Neural cell (in vitro differentiated cells): ENCODE measurements at regions not wholly inside any gene's neighbourhood (a gene's known extent, or its start where the extent isn't known, plus 50 kb on each side); places are given as distances from the start of the nearest gene placed in this dataset.

ENCODE experiments used
- TAF1 ChIP-seq: IDR thresholded peaks from 2 replicates; pipeline ENCODE4 v1.6.1; 2012; ENCODE audit warnings: low read depth
- TF ChIP-seq, protein P1 (sequence below): IDR thresholded peaks from 2 replicates; pipeline ENCODE4 v1.6.1; 2012; ENCODE audit warnings: borderline replicate concordance
- TF ChIP-seq, protein P2 (sequence below): fragments of 450-650 bp; IDR thresholded peaks from 2 replicates; pipeline ENCODE4 v1.5.1; 2014; ENCODE audit warnings: antibody characterized with exemption, mild to moderate bottlenecking, moderate library complexity; ENCODE audit not compliant: poor library complexity, severe bottlenecking

DNA sequence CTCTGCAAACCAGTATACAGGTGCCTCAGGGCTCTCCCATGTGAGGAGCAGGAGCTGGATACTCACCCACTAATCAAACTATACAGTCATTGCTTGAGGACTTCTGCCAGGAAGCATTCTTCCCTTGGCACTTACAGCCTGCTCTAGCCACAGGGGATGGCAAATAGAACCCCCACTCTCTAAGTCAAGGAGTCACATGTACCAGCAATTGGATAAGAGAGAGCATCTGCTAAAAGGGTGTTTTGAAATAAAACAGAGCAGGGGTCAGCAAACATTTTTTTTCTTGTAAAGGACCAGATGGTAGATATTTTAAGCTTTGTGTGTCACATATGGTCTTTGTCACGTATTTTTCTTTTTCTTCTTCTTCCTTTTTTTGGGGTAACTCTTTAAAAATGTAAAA lies 865.2 kb upstream of the GHITM start:
- TF ChIP-seq TAF1 = no peak
- TF ChIP-seq, protein P1, sequence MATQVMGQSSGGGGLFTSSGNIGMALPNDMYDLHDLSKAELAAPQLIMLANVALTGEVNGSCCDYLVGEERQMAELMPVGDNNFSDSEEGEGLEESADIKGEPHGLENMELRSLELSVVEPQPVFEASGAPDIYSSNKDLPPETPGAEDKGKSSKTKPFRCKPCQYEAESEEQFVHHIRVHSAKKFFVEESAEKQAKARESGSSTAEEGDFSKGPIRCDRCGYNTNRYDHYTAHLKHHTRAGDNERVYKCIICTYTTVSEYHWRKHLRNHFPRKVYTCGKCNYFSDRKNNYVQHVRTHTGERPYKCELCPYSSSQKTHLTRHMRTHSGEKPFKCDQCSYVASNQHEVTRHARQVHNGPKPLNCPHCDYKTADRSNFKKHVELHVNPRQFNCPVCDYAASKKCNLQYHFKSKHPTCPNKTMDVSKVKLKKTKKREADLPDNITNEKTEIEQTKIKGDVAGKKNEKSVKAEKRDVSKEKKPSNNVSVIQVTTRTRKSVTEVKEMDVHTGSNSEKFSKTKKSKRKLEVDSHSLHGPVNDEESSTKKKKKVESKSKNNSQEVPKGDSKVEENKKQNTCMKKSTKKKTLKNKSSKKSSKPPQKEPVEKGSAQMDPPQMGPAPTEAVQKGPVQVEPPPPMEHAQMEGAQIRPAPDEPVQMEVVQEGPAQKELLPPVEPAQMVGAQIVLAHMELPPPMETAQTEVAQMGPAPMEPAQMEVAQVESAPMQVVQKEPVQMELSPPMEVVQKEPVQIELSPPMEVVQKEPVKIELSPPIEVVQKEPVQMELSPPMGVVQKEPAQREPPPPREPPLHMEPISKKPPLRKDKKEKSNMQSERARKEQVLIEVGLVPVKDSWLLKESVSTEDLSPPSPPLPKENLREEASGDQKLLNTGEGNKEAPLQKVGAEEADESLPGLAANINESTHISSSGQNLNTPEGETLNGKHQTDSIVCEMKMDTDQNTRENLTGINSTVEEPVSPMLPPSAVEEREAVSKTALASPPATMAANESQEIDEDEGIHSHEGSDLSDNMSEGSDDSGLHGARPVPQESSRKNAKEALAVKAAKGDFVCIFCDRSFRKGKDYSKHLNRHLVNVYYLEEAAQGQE = no peak
- TF ChIP-seq, protein P2, sequence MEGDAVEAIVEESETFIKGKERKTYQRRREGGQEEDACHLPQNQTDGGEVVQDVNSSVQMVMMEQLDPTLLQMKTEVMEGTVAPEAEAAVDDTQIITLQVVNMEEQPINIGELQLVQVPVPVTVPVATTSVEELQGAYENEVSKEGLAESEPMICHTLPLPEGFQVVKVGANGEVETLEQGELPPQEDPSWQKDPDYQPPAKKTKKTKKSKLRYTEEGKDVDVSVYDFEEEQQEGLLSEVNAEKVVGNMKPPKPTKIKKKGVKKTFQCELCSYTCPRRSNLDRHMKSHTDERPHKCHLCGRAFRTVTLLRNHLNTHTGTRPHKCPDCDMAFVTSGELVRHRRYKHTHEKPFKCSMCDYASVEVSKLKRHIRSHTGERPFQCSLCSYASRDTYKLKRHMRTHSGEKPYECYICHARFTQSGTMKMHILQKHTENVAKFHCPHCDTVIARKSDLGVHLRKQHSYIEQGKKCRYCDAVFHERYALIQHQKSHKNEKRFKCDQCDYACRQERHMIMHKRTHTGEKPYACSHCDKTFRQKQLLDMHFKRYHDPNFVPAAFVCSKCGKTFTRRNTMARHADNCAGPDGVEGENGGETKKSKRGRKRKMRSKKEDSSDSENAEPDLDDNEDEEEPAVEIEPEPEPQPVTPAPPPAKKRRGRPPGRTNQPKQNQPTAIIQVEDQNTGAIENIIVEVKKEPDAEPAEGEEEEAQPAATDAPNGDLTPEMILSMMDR = no peak
